Body of pancreas (tissue), 4 donors: ENCODE measurements at regions not wholly inside any gene's neighbourhood (a gene's known extent, or its start where the extent isn't known, plus 50 kb on each side); places are given as distances from the start of the nearest gene placed in this dataset.

Experiments used
- ATAC-seq: fragments of 150-250 bp; one replicate; pipeline ENCODE4 v1.9.1; 2016
- DNase-seq, 4 donors: peaks; one replicate each; pipeline ENCODE4 v3.0.0-alpha.2; 2019
- H3K27ac ChIP-seq, 4 donors: fragments of 200-600 bp; sonication (generic); 1 replicate in 3 of 4; 2 replicates in 1 of 4; pipeline versions ENCODE4 v1.5.1 to v1.6.1; 2016 to 2019; ENCODE audit warnings: mild to moderate bottlenecking in 1 of 4, mixed read lengths in 1 of 4, moderate library complexity in 1 of 4
- H3K27me3 ChIP-seq, 2 donors: fragments of 200-600 bp; sonication (generic); one replicate each; pipeline ENCODE4 v1.6.0; 2016; ENCODE audit warnings: mild to moderate bottlenecking in 1 of 2
- H3K36me3 ChIP-seq, 2 donors: fragments of 200-600 bp; sonication (generic); replicated peaks in 1 of 2; 2 replicates each; pipeline ENCODE4 v1.5.1; 2016; ENCODE audit warnings: low read depth in 2 of 2; ENCODE audit not compliant: insufficient read depth in 1 of 2
- H3K4me1 ChIP-seq: fragments of 200-600 bp; sonication (generic); one replicate; pipeline ENCODE4 v1.6.0; 2016
- H3K4me3 ChIP-seq, 2 donors: fragments of 200-600 bp; sonication (generic); 1 replicate in 1 of 2; 2 replicates in 1 of 2; pipeline ENCODE4 v1.5.1; 2016 to 2019
- H3K9me3 ChIP-seq, 3 donors: fragments of 200-600 bp; sonication (generic); 1 replicate in 2 of 3; 2 replicates in 1 of 3; pipeline ENCODE4 v1.5.1; 2016
- POLR2A ChIP-seq, 3 donors: fragments of 450-650 bp; IDR thresholded peaks; one replicate each; pipeline ENCODE4 v1.6.1; 2016; ENCODE audit warnings: antibody characterized with exemption in 3 of 3, mild to moderate bottlenecking in 2 of 3
- WGBS, 2 donors: methylation state at CpG; one replicate each; pipeline ENCODE4 v1.1.5; 2017; 5-methylcytosine and 5-hydroxymethylcytosine counted together
- intact Hi-C: fragments of 100-400 bp; cut with DNase I; formaldehyde crosslinking; loops from one replicate; pipeline ENCODE4 v1.15.1; 2023
- TF ChIP-seq, protein P1 (sequence below), 7 experiments: fragments of 450-650 bp in 4 of 7; fragments of 200-600 bp in 3 of 7; sonication (generic) in 3 of 7; IDR thresholded peaks; one replicate each; pipeline ENCODE4 v1.5.1; 2016 to 2019; ENCODE audit warnings: antibody characterized with exemption in 7 of 7

DNA sequence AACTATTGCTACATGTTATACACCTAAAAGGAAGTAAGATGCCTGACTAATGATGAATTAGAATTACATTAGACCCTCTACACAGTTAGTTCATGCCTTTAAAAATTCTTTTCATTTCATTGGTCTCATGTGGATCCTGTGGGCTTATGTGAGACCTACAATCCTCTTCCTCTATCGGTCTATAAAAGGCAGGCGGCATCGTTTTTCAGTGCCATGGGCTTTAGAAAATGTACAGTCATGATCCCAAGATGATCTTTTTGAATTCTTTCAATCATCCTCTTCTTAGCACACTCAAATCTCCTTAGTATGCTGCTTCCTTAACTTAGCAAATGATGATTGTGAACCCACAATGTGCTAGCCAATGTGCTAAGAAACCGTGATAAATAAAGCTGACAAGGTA lies 193.9 kb downstream of the ZNF608 start:
- no peak for TF ChIP-seq POLR2A (IDR thresholded peaks at IDR 0.05)
- Histone ChIP-seq H3K4me3 (no peak overlapping the region), H3K36me3 (no peaks in the 10 kb centered on the region), H3K27ac (no peak overlapping the region), H3K27me3 (no peaks in the 10 kb centered on the region), H3K9me3 (no peaks in the 10 kb centered on the region), H3K4me1 (peaks cover 8% of the 10 kb centered on the region)
- DNase-seq (no peak), ATAC-seq (no peak)
- 95 to 97% methylated on average over 4 of the region's 4 CpGs for WGBS, 2 donors
- intact Hi-C loops: no loop called here

DNA sequence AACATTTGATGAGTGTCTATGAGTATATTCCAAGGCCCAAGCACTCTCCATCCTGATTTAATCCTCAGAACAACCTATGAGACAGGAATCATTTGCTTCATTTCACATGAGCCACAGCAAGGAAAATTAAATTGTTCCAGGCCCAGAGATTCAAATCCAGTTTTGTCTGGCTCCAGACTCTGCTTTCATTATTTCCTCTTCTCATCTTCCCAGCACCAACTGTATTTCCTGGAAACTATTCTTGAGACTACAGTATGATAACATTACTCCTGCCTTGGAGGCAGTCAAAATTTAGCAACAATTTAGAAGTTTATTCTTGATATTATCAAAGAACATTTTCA lies 194.5 kb downstream of the ZNF608 start:
- Histone ChIP-seq H3K27ac (no peak overlapping the region), H3K9me3 (no peaks in the 10 kb centered on the region), H3K4me3 (no peak overlapping the region), H3K36me3 (no peaks in the 10 kb centered on the region), H3K27me3 (no peaks in the 10 kb centered on the region), H3K4me1 (peaks cover 8% of the 10 kb centered on the region)
- DNase-seq (no peak), ATAC-seq (no peak)
- intact Hi-C loops: no loop called here
- TF ChIP-seq, protein P1, sequence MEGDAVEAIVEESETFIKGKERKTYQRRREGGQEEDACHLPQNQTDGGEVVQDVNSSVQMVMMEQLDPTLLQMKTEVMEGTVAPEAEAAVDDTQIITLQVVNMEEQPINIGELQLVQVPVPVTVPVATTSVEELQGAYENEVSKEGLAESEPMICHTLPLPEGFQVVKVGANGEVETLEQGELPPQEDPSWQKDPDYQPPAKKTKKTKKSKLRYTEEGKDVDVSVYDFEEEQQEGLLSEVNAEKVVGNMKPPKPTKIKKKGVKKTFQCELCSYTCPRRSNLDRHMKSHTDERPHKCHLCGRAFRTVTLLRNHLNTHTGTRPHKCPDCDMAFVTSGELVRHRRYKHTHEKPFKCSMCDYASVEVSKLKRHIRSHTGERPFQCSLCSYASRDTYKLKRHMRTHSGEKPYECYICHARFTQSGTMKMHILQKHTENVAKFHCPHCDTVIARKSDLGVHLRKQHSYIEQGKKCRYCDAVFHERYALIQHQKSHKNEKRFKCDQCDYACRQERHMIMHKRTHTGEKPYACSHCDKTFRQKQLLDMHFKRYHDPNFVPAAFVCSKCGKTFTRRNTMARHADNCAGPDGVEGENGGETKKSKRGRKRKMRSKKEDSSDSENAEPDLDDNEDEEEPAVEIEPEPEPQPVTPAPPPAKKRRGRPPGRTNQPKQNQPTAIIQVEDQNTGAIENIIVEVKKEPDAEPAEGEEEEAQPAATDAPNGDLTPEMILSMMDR (IDR thresholded peaks at IDR 0.05): no peak
- no peak for TF ChIP-seq POLR2A (IDR thresholded peaks at IDR 0.05)

GRCh38 chr5:124550731-124551130 lies 195.7 kb downstream of the ZNF608 start:
- Histone ChIP-seq H3K36me3 (no peaks in the 10 kb centered on the region), H3K4me3 (no peak overlapping the region), H3K27ac (peak overlapping the region in 2 of 4 donors; percentile 10 to 25), H3K27me3 (no peaks in the 10 kb centered on the region), H3K9me3 (no peaks in the 10 kb centered on the region), H3K4me1 (peaks cover 8% of the 10 kb centered on the region)
- DNase-seq: peak in 3 of 4 donors; percentile 11 to 32 (median 22)
- TF ChIP-seq, protein P1 (IDR thresholded peaks at IDR 0.05): no peak
- TF ChIP-seq POLR2A (IDR thresholded peaks at IDR 0.05): no peak
- intact Hi-C loops: no loop called here
- 20% methylated on average over 3 of the region's 3 CpGs for WGBS, 2 donors
- peak; percentile 55 for ATAC-seq

GRCh38 chr5:124549891-124550436 lies 196.5 kb downstream of the ZNF608 start:
- Histone ChIP-seq H3K4me1 (peaks cover 8% of the 10 kb centered on the region), H3K27me3 (no peaks in the 10 kb centered on the region), H3K4me3 (no peak overlapping the region), H3K36me3 (no peaks in the 10 kb centered on the region), H3K9me3 (no peaks in the 10 kb centered on the region), H3K27ac (no peak overlapping the region)
- intact Hi-C loops: no loop called here
- DNase-seq: no peak
- TF ChIP-seq, protein P1 (IDR thresholded peaks at IDR 0.05): no peak
- no peak for TF ChIP-seq POLR2A (IDR thresholded peaks at IDR 0.05)
- 85 to 91% methylated on average over 4 of the region's 4 CpGs for WGBS, 2 donors
- ATAC-seq: no peak

GRCh38 chr5:124546643-124547042 lies 199.8 kb downstream of the ZNF608 start:
- DNase-seq (no peak), ATAC-seq (no peak)
- H3K27me3 ChIP-seq: no peaks in the 10 kb centered on the region
- H3K4me1 ChIP-seq: peaks cover 8% of the 10 kb centered on the region
- no peak for TF ChIP-seq POLR2A (IDR thresholded peaks at IDR 0.05)
- TF ChIP-seq, protein P1 (IDR thresholded peaks at IDR 0.05): no peak
- no peak overlapping the region for H3K27ac ChIP-seq
- intact Hi-C loops: no loop called here
- H3K9me3 ChIP-seq: no peaks in the 10 kb centered on the region
- no peaks in the 10 kb centered on the region for H3K36me3 ChIP-seq
- WGBS, 2 donors: 43 to 54% methylated on average over 2 of the region's 2 CpGs
- H3K4me3 ChIP-seq: no peak overlapping the region
